ENCODE measurements at regions not wholly inside any gene's neighbourhood (a gene's known extent, or its start where the extent isn't known, plus 50 kb on each side); places are given as distances from the start of the nearest gene placed in this dataset.

- FAIRE-seq (no peak), ATAC-seq (no peak), DNase-seq (ENCODE audit: extremely low read depth in 1 of 4, low spot score in 3 of 4) (no peak)
- Histone ChIP-seq H4K20me1 (replicated peaks; ENCODE audit: control insufficient read depth, insufficient read depth, low read length) (no peaks in the 10 kb centered on the region), H3K27ac (ENCODE audit: extremely low read depth, low read depth, low read length) (no peak overlapping the region), H2AFZ (ENCODE audit: low read depth, low read length) (no peak overlapping the region), H3K79me2 (ENCODE audit: control insufficient read depth, insufficient read depth, low read length) (no peaks in the 10 kb centered on the region), H3K4me2 (ENCODE audit: insufficient read depth, low read length) (no peak overlapping the region), H3K9me3 (replicated peaks; ENCODE audit: control insufficient read depth, insufficient read depth, low read depth, low read length) (no peaks in the 10 kb centered on the region), H3K27me3 (ENCODE audit: control insufficient read depth in 2 of 2, insufficient read depth in 2 of 2, low read length in 2 of 2) (no peaks in the 10 kb centered on the region), H3K9me1 (ENCODE audit: control insufficient read depth, insufficient read depth, low read length) (no peaks in the 10 kb centered on the region), H3K4me3 (no peak overlapping the region), H3K9ac (ENCODE audit: insufficient read depth in 1 of 2, low read depth in 2 of 2, low read length in 2 of 2) (no peak overlapping the region), H3K36me3 (ENCODE audit: control insufficient read depth, insufficient read depth, low read length) (no peaks in the 10 kb centered on the region), H3K4me1 (replicated peaks in 1 of 2; ENCODE audit: control insufficient read depth in 2 of 2, insufficient read depth in 2 of 2, low read length in 2 of 2) (no peaks in the 10 kb centered on the region)
- BruUV-seq (replicated peaks) = no TSS peak
- ChIA-PET CTCF (ENCODE audit: low intra/inter-chr PET ratio) (no interaction called here), POLR2A (no interaction called here)
- no peak for TF ChIP-seq POLR2H (tag; IDR thresholded peaks at IDR 0.05; ENCODE audit: low read depth)
- TF ChIP-seq TBP (optimal IDR thresholded peaks at IDR 0.05; ENCODE audit: low read depth, low read length) = no peak
- TF ChIP-seq ID3 (CRISPR knock-in tag; IDR thresholded peaks at IDR 0.05) = no peak
- TF ChIP-seq ID3 (tag; IDR thresholded peaks at IDR 0.05) = no peak
- TF ChIP-seq ARID1B (IDR thresholded peaks at IDR 0.05) = no peak
- no peak for TF ChIP-seq TARDBP (IDR thresholded peaks at IDR 0.05)
- no peak for TF ChIP-seq ARNT (IDR thresholded peaks at IDR 0.05)
- intact Hi-C loops (cut with micrococcal nuclease) (no loop called here), in situ Hi-C loops (cut with MboI) (no loop called here)
- WGBS (ENCODE audit: insufficient coverage, low coverage, missing lambda C conversion rate) = 0% methylated on average over 1 of the region's 1 CpG
Observed at GRCh38 chr4:107131295-107131694, 95.2 kb upstream of the DKK2 start.

GRCh38 chr4:107130157-107130556 is 94.0 kb upstream of the DKK2 start:
- ATAC-seq = no peak
- no peak for FAIRE-seq
- no peaks in the 10 kb centered on the region for H3K9me1 ChIP-seq (ENCODE audit: control insufficient read depth, insufficient read depth, low read length)
- TF ChIP-seq RAD21 (CRISPR knock-in tag; conservative IDR thresholded peaks at IDR 0.05 in 1 of 2, IDR thresholded peaks at IDR 0.05 in 1 of 2) = no peak
- no peak for TF ChIP-seq CREB3L1 (IDR thresholded peaks at IDR 0.05; ENCODE audit: borderline replicate concordance, low read depth)
- H3K27me3 ChIP-seq (ENCODE audit: control insufficient read depth in 2 of 2, insufficient read depth in 2 of 2, low read length in 2 of 2) = no peaks in the 10 kb centered on the region
- H3K36me3 ChIP-seq (ENCODE audit: control insufficient read depth, insufficient read depth, low read length) = no peaks in the 10 kb centered on the region
- H3K9me3 ChIP-seq (replicated peaks; ENCODE audit: control insufficient read depth, insufficient read depth, low read depth, low read length) = no peaks in the 10 kb centered on the region
- H3K27ac ChIP-seq (ENCODE audit: extremely low read depth, low read depth, low read length) = no peak overlapping the region
- ChIA-PET POLR2A (no interaction called here), CTCF (ENCODE audit: low intra/inter-chr PET ratio) (no interaction called here)
- no peak overlapping the region for H3K4me2 ChIP-seq (ENCODE audit: insufficient read depth, low read length)
- no peak overlapping the region for H3K9ac ChIP-seq (ENCODE audit: insufficient read depth in 1 of 2, low read depth in 2 of 2, low read length in 2 of 2)
- BruUV-seq (replicated peaks) = no TSS peak
- intact Hi-C loops (cut with micrococcal nuclease) = no loop called here
- DNase-seq (ENCODE audit: extremely low read depth in 1 of 4, low spot score in 3 of 4) = no peak
- no peaks in the 10 kb centered on the region for H4K20me1 ChIP-seq (replicated peaks; ENCODE audit: control insufficient read depth, insufficient read depth, low read length)
- 0% methylated on average over 3 of the region's 3 CpGs for WGBS (ENCODE audit: insufficient coverage, low coverage, missing lambda C conversion rate)
- H3K4me1 ChIP-seq (replicated peaks in 1 of 2; ENCODE audit: control insufficient read depth in 2 of 2, insufficient read depth in 2 of 2, low read length in 2 of 2) = no peaks in the 10 kb centered on the region
- no peak overlapping the region for H3K4me3 ChIP-seq
- no peak overlapping the region for H2AFZ ChIP-seq (ENCODE audit: low read depth, low read length)
- no peaks in the 10 kb centered on the region for H3K79me2 ChIP-seq (ENCODE audit: control insufficient read depth, insufficient read depth, low read length)
- in situ Hi-C loops (cut with MboI) = no loop called here

All from K562 (cell line).